ENCODE measurements at regions not wholly inside any gene's neighbourhood (a gene's known extent, or its start where the extent isn't known, plus 50 kb on each side); places are given as distances from the start of the nearest gene placed in this dataset.

- no peak for DNase-seq (ENCODE audit: low spot score)
- no peak for TF ChIP-seq CTCF (IDR thresholded peaks at IDR 0.05; ENCODE audit: borderline replicate concordance, control extremely low read depth, extremely low read depth, insufficient read depth, missing control alignments)
- in situ Hi-C loops (cut with MboI; ENCODE audit: low sequenced_read_pairs, unreplicated experiment): no loop called here
Observed at GRCh38 chr16:48442379-48442778, 57.2 kb upstream of the SIAH1 start.

DNA sequence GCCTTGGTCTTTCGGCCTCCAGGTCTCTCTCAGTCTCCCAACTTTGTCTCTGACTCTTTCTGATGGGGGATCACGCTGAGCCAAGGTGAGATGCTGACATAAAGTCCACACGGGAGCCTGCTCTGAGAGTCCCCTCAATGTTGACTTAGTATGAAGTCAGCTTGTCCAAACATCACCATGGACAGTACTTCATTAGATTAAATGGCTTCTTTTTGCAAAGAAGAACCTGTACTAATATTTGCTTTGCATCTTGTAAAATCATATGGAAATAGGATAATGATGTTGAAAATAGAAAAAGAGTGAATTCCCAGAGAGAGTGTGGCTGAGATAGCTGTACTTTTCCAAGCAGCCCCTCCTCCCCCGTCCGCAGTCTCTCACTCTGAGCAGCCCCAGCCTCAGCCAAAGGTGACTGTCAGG lies 56.7 kb upstream of the SIAH1 start:
- no peak for TF ChIP-seq CTCF (IDR thresholded peaks at IDR 0.05; ENCODE audit: borderline replicate concordance, control extremely low read depth, extremely low read depth, insufficient read depth, missing control alignments)
- in situ Hi-C loops (cut with MboI; ENCODE audit: low sequenced_read_pairs, unreplicated experiment): no loop called here
- DNase-seq (ENCODE audit: low spot score): no peak

GRCh38 chr16:48441106-48441505 lies 55.9 kb upstream of the SIAH1 start:
- no peak for TF ChIP-seq CTCF (IDR thresholded peaks at IDR 0.05; ENCODE audit: borderline replicate concordance, control extremely low read depth, extremely low read depth, insufficient read depth, missing control alignments)
- in situ Hi-C loops (cut with MboI; ENCODE audit: low sequenced_read_pairs, unreplicated experiment): no loop called here
- DNase-seq (ENCODE audit: low spot score): no peak

DNA sequence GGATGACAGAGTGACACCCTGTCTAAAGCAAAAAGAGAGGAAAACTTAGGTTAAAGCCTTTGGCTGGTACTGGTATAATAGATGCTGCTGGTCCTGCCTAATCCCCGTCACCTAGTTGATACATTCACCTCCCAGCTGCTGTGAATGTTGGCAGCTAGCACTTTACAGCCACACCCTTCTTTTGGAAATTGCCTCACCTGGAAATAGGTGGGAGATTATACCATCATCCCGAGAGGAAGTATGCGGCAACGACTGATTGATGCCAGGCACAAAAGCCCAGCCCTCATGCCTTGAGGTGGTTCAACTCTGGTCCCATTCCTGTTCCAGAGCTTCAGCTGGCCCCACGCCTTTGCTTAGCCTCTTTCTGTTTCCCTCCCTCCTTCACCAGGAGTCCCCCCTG lies 53.2 kb upstream of the SIAH1 start:
- no peak for DNase-seq (ENCODE audit: low spot score)
- TF ChIP-seq CTCF (IDR thresholded peaks at IDR 0.05; ENCODE audit: borderline replicate concordance, control extremely low read depth, extremely low read depth, insufficient read depth, missing control alignments): no peak

DNA sequence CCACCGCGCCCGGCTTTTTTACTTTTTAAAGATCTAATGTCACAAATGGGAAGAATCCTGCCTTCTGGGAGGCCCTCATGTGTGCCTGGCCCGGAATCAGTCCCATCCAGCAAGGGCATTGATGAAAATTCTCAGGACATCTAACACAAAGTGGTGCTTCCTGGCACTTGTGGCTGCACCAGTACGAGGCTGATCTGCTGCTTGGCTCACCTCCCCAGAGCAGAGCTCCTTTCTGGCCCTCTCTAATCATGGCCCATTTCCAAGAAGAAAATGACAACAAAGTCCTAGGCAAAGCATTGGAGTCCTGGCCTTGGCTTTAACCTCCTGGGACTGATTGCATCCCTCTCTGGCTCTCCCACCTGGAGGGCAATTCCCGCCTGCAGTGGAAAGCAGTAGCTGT lies 50.7 kb upstream of the SIAH1 start:
- TF ChIP-seq CTCF (IDR thresholded peaks at IDR 0.05; ENCODE audit: borderline replicate concordance, control extremely low read depth, extremely low read depth, insufficient read depth, missing control alignments): no peak
- in situ Hi-C loops (cut with MboI; ENCODE audit: low sequenced_read_pairs, unreplicated experiment): no loop called here
- DNase-seq (ENCODE audit: low spot score): no peak

More for the DNA sequence above, 53.2 kb upstream of the SIAH1 start:
- in situ Hi-C loops (cut with MboI; ENCODE audit: low sequenced_read_pairs, unreplicated experiment): no loop called here

DNA sequence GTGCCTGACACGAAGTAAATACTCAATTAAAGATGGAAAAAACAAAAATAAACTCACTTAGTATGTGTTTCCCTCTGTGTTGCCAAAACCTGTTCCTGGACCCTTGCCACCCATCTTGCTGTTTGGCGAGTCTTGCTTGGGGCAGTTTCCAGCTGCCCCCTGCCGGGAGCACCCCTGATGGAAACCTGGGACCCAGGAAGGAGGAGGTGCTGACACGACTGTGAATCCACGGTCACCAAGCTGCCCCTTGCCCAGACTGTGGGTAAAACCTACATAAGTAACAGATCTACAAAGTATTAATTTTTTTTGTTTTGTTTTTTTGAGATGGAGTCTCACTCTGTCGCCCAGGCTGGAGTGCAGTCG lies 50.1 kb upstream of the SIAH1 start:
- in situ Hi-C loops (cut with MboI; ENCODE audit: low sequenced_read_pairs, unreplicated experiment): no loop called here
- no peak for DNase-seq (ENCODE audit: low spot score)
- TF ChIP-seq CTCF (IDR thresholded peaks at IDR 0.05; ENCODE audit: borderline replicate concordance, control extremely low read depth, extremely low read depth, insufficient read depth, missing control alignments): no peak
